HG03066 (cell line): ENCODE measurements at regions not wholly inside any gene's neighbourhood (a gene's known extent, or its start where the extent isn't known, plus 50 kb on each side); places are given as distances from the start of the nearest gene placed in this dataset.
A peak's percentile ranks its signal among the peaks of the same experiment; 100 is the strongest.

Source experiments
- ATAC-seq: cut with Tn5 transposase; IDR thresholded peaks from one replicate; pipeline ENCODE4 v1.9.1; 2021; ENCODE audit warnings: low read depth; ENCODE audit not compliant: unreplicated experiment

GRCh38 chr5:148708854-148709253, 54.5 kb upstream of the HTR4 start:
- ATAC-seq: no peak

GRCh38 chr5:148711961-148712360, 57.6 kb upstream of the HTR4 start:
- no peak for ATAC-seq

- ATAC-seq: no peak
Measured at GRCh38 chr5:148713735-148714508, 59.6 kb upstream of the HTR4 start.

- ATAC-seq: no peak
Measured at GRCh38 chr5:148716716-148717115, 62.4 kb upstream of the HTR4 start.

- ATAC-seq: no peak
Measured at GRCh38 chr5:148717668-148718067, 63.3 kb upstream of the HTR4 start.

DNA sequence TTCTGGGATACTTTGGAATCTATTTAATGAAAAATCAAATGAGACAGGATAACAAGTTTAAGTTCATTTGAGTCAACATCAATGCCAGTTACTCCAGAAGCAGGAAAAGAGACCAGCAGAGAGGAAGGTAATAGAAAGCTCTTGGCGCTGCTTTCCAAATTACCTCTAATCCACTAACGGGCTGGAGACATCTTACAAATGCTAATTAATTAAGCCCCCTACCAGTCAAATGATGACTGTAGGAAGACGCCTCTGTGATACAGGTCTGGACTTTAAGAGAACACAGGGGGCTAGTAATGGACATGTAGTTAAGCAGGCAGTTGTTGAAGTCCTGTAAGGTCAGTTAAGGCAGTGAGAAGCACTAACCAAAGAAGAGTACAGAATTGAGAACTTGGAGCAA, 65.3 kb upstream of the HTR4 start:
- ATAC-seq: no peak

GRCh38 chr5:148720257-148720656, 65.9 kb upstream of the HTR4 start:
- no peak for ATAC-seq

DNA sequence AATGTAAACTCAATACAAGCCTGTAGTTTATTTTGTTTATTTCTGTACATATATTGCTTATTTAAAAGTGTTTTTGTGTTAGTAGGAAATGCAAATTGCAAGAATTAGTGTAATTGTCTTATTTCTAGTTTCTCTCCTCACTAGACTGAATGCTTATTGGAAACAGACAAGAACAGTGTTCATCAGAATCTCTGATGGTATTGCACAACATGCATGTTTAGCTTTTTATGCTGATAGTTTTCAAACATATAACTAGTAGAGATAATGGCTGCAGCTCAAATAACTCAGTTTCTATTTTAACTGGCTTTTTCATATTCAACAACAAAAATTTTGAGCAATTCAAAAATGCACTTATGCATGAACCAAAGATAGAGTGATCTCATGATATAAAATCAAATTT, 68.8 kb upstream of the HTR4 start:
- no peak for ATAC-seq

- ATAC-seq: no peak
Measured at GRCh38 chr5:148725675-148726074, 71.3 kb upstream of the HTR4 start.

DNA sequence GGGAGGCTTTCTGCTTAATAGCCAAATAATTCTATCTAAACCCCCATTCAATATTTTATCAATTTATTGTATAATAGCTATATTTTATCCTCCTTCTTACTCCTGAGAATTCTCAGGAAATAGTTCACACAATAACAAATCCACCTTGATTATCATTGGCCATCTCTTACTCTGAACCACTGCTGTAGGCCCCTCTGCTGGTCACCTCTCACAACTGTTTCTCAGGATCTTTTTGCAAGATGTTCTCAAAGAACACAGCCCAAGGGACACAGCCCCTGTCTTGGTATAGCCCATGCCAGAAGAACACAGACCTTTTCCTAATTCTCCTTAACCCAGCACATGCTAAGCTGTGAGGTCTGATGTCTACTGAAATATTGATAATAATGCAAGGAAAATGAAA, 74.9 kb upstream of the HTR4 start:
- ATAC-seq: no peak

DNA sequence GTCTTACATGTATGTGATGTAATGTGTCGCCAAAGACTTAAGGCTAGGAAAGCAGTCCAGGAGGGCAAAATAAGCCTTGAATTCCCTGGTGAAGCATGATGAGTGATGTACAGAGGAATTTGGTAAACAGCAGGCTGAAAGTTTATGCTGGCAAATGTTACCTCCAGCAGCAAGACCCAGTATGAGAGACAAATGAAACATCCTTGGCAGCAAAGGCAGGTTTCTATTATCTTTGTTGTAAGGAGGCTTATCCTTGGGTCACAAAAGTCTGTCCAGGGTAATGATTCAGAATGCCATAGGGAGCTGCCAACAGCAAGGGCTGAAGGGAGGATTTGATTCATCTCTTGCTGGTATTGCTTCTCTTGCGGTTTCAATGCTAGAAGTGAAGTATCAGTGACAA, 75.9 kb upstream of the HTR4 start:
- no peak for ATAC-seq

DNA sequence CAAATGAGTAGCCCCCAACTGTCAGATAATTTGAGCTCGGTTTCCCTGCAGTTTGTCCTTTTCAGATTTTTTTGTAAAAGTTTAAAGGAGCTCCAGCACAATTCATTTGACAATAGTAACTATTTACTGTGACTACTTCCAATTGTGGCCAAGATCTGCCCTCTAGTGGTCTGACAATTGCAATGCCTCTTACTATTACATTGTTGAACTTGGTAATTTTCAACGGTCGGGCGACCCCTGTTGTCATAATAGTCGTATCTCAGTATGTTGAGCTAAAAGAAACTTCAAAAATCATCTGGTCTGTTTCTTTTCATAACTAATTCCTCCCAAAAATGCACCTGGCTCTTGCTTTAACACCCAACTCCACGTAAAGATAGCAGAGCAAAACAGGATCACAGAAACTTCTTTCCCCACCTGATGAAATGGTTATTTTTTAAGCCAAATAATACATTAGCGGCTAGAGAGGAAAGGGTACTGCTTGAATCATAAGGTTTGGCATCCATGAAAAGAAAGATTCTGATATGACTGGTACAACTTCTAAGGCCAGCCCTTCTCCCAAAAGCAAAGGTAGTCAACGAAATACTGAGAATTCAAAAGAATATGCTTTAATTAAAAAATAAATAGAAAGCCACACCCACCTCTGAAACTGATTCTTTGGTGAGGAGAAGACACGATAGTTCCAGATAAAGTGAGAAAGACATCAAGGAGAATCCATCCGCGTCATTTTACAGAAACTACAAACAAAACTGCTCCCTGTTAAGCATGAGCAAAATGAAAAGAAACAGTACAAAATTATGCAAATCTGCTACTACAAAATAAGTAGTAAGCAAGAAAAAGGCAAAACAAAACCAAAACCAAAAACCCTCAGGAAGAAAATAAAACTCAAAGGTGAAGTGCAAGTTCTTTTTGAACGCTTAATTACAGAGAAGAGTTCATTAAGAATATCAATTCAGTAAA, 76.9 kb upstream of the HTR4 start:
- peak; percentile 88 for ATAC-seq

GRCh38 chr5:148732692-148733091, 78.4 kb upstream of the HTR4 start:
- no peak for ATAC-seq

GRCh38 chr5:148733601-148734438, 79.5 kb upstream of the HTR4 start:
- ATAC-seq: no peak

DNA sequence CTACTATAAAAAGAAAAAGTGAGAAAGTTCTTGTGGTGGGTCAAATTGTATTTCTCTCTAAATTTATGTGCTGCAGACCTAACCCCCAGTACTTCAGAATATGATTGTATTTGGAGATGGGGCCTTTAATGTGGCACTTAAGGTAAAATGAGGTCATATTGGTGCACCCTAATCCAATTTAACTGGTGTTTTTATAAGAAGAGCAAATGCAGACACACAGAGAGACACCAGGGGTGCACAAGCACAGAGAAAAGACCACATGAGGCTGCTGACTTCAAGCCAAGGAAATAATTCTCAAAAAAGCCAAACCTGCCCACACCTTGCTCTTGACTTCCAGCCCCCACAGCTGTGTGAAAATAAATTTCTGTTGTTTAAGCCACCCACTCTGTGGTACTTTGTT, 80.2 kb upstream of the HTR4 start:
- no peak for ATAC-seq

GRCh38 chr5:148735301-148735835, 81.0 kb upstream of the HTR4 start:
- ATAC-seq: no peak

GRCh38 chr5:148739023-148739422, 84.7 kb upstream of the HTR4 start:
- no peak for ATAC-seq

DNA sequence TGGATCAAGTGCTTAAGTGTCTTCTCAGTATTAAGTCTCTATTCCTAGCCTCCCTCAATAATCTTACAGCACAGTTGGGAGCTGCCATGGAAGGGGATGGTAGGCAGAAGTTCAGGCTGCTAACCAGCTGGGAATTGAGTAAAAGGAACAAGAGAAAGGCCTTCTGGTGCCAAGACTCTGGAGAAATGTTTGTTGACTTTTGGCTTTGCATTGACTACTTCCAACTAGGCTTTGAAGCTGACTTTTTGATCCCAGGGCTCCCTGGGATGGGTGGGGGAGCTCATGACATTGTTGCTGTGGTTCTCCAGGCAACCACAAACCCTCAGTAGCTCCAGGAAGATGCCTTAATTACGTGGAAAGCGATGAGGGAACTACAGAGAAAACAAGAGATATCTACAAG, 85.2 kb upstream of the HTR4 start:
- no peak for ATAC-seq

DNA sequence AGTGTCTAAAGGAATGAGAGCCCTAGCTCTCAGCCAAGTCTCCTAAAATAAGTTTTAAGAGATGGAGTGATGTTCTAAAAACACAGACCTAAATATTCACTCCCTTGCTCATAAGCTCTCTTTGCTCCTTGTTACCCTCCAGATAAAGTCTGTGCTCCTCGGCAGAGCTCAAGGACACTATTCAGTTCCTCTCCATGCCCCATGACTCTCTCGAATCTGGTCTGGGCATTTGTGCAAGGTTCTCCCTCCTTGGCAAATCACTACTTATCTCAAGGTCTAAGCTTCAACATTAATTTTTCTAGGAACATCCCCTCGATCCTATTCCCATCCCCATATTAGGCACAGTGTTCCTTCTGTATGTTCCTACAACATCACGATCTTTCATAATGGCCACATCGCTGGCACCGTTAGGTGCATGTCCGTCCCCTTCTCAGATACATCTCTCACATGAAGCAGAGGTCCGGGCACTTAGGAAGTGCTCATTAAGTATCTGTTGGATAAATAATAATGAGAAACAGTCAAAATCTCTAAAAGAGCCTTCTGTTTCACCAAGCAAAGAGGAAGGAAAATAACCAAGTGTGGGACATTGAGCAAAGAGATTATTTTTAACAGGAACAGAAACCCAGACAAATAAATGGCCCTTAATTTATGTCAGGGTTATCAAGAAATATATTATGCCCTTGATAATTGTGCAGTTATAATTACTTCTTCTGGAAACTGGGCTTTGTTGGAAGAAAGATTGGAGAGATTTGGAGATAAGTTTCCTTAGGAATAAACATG, 85.9 kb upstream of the HTR4 start:
- no peak for ATAC-seq
